NCI-H526 (cell line): ENCODE measurements at regions not wholly inside any gene's neighbourhood (a gene's known extent, or its start where the extent isn't known, plus 50 kb on each side); places are given as distances from the start of the nearest gene placed in this dataset.

ENCODE experiments used
- DNase-seq, 2 experiments: peaks; one replicate each; lab custom pipeline; 2025; lab: John Stamatoyannopoulos, UW

- DNase-seq = no peak
Measured at GRCh38 chr5:105428451-105429380, 1866.1 kb upstream of the NUDT12 start.

- no peak for DNase-seq
Measured at GRCh38 chr5:105414067-105414466, 1851.5 kb upstream of the NUDT12 start.

GRCh38 chr5:105413406-105413990 lies 1850.9 kb upstream of the NUDT12 start:
- DNase-seq = no peak

DNA sequence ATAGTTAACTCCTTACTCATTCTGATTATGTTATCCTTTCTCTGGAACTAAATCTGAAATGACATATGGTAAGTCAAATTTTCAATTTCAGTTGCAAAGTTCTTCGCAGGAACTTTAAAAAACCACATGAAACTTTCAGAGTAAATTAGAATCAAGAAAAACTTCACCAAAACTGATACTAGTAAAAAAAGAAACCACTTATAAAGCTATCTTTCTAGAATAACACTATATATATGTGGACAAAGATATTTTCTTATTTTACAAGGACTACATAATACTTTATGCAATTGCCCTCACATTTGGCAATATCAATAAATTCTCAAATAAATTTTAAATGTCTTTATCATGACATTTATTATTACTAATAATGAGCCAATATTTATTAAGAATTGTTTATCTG lies 1847.1 kb upstream of the NUDT12 start:
- DNase-seq = no peak

DNA sequence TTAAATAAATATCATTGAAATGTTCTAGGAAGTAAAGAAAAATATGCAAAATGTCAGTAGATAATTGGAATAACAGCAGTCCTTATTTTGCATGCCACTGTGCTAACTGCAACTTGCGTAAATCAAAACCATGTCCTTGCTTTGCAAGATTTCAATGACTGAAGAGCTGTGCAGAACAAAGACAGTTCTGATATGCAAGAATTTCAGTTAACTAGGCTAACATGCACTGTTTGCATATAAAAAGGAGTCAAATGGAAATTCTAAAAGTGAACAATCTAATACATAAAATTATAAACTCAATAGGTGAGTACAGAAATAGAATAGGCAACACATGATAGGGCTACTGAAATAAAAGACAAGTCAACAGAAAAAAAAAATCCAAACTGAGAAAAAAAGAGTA lies 1844.6 kb upstream of the NUDT12 start:
- DNase-seq = peak in 1 of 2 experiments; percentile 26

- DNase-seq = no peak
Measured at GRCh38 chr5:105397749-105398148, 1835.2 kb upstream of the NUDT12 start.

- no peak for DNase-seq
Measured at GRCh38 chr5:105392710-105393149, 1830.1 kb upstream of the NUDT12 start.

- DNase-seq = no peak
Measured at GRCh38 chr5:105392122-105392709, 1829.6 kb upstream of the NUDT12 start.

DNA sequence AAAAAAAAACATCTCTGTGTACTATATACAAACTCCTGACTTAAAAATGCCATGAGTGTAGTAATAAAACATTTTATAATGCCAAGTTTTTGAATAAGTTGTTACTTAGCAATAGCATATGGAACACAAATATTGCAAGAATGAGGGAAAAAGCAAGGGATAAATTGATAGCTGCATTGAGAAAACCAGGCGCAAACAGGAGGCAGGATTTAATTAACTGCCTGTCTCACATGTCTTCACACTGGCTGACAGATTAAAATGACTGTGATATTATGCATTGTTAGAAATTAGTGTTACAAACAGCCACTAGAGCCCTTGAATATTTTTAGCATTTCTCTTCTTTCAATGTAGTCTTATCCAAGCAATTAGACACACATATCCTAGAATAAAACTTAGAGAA lies 1817.5 kb upstream of the NUDT12 start:
- DNase-seq = no peak

DNA sequence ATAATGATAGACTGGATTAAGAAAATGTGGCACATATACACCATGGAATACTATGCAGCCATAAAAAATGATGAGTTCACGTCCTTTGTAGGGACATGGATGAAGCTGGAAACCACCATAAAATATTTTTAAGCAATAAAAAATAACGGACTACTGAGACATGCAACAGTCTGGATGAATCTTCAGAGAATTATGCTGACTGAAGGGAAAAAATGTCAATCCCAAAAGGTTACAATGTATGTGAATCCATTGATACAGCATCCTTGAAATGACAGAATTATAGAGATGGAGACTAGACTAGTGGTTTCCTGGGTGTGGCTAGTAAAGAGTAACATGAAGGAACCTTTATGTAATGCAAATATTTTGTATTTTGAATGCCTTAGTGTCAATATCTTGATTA lies 1808.6 kb upstream of the NUDT12 start:
- no peak for DNase-seq

- DNase-seq = peak in 1 of 2 experiments; percentile 0
Measured at GRCh38 chr5:105350486-105351140, 1788.0 kb upstream of the NUDT12 start.

DNA sequence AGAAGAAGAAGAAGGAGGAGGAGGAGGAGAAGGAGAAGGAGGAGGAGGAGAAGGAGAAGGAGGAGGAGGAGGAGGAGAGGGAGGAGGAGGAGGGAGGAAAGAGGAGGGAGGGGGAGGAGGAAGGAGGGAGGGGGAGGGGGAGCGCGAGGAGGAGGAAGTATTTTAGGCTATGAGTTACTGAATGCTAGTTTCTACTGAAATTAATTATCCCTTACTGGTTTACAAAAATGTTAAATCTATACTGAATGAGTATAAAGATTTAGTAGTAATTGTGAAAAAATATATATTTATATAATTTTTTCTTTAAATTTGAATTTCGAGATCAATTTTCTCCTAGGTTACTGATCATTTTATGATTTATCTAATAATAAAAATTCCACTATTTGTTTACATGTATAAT lies 1769.0 kb upstream of the NUDT12 start:
- no peak for DNase-seq

DNA sequence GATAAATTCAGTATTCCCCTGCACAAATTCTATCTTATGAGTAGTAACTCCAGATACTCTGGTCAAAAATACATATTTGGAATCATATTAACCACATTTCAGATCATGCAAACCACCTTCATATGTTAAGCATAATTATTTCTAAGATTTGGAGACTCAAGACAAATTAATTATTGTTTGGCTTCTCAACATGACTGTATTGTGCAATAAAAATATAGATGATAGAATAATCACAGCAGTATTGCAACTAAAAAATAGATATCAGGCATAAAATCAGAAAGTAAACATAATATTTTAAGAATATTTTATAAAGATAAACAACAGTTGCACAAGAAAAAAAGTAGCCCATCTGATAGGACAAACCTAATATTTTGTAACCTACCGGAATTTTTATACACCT lies 1767.6 kb upstream of the NUDT12 start:
- no peak for DNase-seq

DNA sequence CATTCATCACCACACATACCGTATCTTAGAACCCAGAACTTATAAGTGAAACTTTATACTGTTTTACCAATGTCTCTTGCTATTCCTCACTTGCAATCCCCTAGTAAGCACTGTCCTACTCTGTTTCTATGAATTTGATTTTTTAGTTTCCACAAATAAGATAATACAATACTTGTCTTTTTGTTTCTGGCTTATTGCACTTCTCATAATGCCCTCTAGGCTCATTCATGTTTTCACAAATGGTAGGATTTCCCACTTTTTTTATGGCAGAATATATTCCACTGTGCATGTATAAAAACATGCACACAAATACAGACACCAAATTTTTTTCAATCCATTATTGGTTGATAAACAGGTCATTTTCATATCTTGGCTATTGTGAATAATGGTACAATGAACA lies 1742.3 kb upstream of the NUDT12 start:
- no peak for DNase-seq

DNA sequence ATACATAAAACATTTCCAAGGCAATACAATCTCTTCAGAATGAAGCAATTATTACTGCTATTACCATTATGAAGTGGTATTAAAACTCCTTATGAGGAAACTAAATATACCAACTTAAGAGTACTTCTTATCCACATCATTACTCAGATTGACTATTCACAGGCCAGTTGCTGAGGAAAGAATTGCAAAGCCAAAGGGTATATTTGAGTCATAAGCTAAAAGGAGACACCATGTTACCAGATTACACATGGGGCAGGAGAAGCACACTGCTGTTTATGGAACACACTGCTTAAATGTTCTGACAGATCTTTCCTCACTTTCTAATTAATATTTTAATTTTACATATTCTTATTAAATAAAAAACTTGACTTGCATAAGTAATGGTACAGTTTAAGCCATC lies 1726.4 kb upstream of the NUDT12 start:
- DNase-seq = no peak

DNA sequence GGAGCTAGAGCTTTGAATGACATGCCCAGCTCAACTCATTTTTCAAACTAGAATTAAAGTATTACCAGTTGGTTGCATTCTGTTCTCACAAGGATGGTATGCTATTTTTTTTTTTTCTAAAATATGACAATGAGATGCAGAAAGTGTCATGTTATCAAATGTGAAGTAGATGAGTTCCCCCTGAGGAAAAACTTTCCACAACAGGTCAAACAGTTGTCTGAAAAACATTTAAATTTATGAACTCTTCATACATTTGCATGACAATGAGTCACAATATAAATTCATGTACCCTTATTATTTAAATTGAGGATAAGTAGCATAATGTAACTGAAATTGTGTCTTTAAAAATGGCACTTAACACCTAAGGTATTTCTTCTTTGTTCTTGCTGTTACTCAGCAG lies 1720.5 kb upstream of the NUDT12 start:
- DNase-seq = no peak

DNA sequence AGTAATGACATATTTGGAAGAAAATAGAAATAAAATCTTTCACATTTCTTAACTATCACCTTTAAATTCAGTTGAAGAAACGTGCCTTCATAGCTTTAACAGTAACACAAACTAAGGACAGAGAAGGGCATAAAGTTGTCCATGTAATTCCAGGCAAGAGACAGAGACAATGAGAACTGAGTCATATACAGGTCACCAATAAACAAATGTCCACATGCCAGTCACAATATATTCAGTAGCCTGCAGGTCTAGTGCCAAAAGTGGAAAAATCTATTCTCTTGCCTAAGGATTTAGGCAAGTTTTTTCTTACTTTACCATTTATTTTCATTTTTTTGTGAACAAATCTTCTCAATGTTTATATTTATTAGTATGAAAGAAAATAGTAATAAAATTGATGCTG lies 1711.5 kb upstream of the NUDT12 start:
- DNase-seq = no peak

DNA sequence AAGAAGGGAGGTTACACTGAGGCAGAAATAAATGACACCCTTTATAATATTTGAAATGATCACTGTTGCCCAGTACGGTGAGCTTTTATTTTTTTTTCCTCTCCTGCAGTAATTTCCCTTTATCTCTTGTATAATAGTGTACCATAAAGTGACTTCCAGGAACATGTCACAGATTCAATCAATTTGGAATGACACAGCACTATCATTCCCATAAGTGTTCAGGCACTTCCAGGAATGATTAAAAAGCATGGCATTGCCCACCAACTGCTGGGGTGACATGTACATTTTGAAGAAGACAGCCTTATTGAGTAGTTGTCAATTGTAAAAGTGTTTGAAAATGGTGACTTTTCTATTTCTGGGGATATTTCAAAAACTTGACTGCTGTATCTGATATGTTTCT lies 1700.9 kb upstream of the NUDT12 start:
- no peak for DNase-seq

GRCh38 chr5:105259581-105260217 lies 1697.1 kb upstream of the NUDT12 start:
- no peak for DNase-seq

GRCh38 chr5:105238561-105238960 lies 1676.0 kb upstream of the NUDT12 start:
- DNase-seq = no peak

DNA sequence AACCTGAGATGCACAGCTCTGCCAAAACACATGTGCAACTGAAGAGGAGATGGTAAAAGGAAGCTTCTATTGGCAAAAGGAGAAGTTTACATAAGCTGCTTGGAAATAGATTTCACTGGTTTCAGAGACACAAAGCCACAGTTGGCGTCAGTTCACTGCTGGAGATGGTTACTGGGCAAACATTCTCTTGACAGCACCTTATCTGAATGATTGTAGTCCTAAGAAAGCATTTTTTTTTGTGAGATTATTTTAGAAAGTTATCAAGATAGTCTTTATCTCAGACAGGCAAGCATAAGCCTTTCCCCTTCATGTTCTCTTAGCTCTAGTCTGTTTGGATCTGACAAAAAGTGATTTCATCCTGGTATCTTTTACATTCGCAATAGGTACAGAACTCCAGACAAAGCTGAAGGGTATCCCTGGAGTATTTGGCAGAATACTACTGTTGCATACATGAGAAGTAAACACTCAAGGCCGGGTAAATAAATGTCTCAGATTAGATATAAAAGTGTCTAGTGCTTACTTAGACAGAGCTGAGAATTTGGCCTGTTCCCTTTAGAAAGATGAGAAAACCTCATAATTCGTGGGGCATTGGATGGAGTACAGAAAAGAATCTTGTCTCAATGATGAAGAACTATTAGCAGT lies 1668.0 kb upstream of the NUDT12 start:
- DNase-seq = no peak

DNA sequence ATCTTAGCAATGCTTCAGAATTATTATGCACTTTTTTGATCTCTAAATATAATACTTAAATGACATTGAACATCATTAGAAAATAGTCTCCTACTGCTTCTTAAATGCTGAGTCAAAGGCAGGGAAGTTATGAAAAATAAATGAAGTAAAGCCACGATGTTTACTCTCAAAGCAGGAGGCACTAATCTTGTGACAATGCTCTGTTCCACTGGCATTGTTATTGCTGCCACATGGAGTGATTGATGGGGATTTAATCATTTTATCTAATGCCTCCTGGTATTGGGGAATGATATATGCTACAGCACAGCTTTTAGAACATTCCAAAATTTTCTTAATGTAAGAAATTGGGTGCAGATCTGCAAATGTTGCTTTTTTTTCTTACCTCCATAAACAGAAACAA lies 1655.4 kb upstream of the NUDT12 start:
- DNase-seq = no peak
